ENCODE measurements at regions not wholly inside any gene's neighbourhood (a gene's known extent, or its start where the extent isn't known, plus 50 kb on each side); places are given as distances from the start of the nearest gene placed in this dataset.
"Not testable (repeated sequence)": the region's sequence is repeated elsewhere in the genome, so short reads cannot be mapped to it uniquely, and the experiment has no call there.

DNA sequence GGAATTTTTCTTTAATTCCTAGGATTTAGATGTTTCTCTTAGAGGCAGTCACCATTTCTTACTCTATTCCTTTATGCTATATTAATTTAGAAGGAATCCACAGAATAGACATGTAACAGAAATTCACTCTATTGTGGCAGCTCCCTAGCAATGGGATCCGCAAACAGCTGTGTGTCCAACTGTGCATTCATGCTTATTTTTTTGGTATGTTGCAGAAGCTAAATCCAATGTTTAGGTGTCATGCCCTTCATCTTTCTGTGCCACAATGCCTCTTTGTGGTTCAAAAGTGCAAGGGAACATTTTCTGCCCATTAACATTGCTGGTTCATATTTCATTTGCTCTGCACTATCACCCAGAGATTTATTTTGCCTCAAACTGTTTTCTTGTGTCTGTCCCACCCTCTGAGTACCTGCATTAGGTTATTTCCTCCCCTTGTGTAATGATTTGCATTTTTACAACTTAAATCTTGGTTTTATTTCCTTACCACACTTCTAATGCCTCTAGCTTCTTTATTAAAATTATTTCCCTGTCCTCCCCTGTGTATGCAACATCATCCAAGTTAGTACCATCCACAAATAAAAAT is 816.5 kb downstream of the EFNA5 start:
- 0 out of 2 replicates have a peak, but pooled peaks cover 2% of the 10 kb centered on the region for H3K9me3 ChIP-seq
- no peak overlapping the region for H3K4me3 ChIP-seq
- H3K27me3 ChIP-seq: no peaks in the 10 kb centered on the region
- no peaks in the 10 kb centered on the region for H3K36me3 ChIP-seq
- no peak for DNase-seq

DNA sequence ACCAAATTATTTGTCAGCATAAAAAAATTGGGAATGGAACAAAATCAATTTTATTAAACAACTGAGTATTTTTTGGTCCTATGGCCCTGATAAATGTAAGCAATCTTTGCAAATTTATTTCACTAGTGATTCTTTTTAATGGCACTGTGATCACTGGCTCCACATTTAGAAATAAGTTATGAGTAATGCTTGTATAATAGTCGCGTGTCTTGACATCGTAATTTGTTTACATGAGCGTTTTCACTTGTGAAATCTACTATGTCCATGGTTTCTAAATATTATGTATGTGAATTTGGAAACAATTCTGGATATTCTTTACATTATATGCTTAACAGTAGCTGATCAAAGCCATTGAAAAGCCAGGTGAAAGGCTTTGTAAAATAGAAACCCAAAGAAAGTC is 817.5 kb downstream of the EFNA5 start:
- H3K36me3 ChIP-seq: no peaks in the 10 kb centered on the region
- no peak for DNase-seq
- H3K4me3 ChIP-seq: no peak overlapping the region
- H3K9me3 ChIP-seq: 0 out of 2 replicates have a peak, but pooled peaks cover 2% of the 10 kb centered on the region
- H3K27me3 ChIP-seq: no peaks in the 10 kb centered on the region

DNA sequence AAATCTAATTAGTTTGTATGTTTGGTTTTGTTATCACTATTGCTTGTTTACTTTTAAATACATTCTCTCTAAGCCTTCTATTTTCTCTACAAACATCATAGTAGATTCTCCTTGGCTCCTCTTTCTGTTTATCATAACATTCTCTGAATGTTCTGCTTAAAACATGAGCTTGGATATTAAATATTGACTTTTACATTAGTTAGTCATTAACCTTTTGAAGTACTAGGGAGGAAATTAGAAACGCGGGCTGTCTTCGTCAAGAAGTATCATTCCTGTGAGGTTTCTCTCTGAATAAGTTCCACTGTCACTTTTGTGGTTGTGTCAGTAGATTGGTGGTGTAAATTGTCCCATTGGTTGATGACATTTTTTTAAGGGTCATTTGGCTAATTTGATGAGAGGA is 821.5 kb downstream of the EFNA5 start:
- H3K9me3 ChIP-seq: no peaks in the 10 kb centered on the region
- DNase-seq: no peak
- H3K4me3 ChIP-seq: no peak overlapping the region
- no peaks in the 10 kb centered on the region for H3K27me3 ChIP-seq
- no peaks in the 10 kb centered on the region for H3K36me3 ChIP-seq

DNA sequence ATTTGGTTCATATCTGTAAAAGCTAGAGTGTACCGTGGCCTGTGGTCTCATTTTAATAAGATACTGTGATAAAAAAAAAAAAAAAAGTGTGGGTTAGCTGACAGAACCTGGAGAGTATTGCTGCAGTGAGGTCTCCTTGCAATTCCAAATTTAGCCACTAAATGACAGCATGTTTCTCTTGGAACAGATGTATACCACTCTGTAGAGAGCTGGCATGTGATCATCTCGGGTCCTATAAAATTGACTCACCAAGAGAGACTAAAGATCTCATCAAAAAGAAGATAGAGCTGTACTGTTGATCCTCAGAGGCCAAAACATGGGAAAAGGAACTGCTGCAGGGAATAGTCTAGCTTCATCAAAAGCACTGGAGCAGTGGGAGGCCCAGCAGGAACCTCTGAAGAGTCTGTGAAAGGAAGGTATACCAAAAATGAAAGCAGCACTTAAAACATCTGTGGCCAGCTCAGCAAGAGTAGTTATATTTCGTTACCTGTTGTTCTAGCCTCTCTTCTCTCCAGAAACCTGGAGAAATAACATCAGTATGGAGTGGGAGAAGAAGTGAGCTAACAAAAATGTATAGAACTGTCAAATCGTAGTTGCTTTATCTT is 826.8 kb downstream of the EFNA5 start:
- H3K9me3 ChIP-seq: no peaks in the 10 kb centered on the region
- peak; percentile 8 for DNase-seq
- no peaks in the 10 kb centered on the region for H3K36me3 ChIP-seq
- no peaks in the 10 kb centered on the region for H3K27me3 ChIP-seq
- H3K4me3 ChIP-seq: no peak overlapping the region

- H3K36me3 ChIP-seq: no peaks in the 10 kb centered on the region
- no peaks in the 10 kb centered on the region for H3K27me3 ChIP-seq
- no peak for DNase-seq
- H3K4me3 ChIP-seq: no peak overlapping the region
- H3K9me3 ChIP-seq: no peaks in the 10 kb centered on the region
These were observed 837.2 kb downstream of the EFNA5 start for GRCh38 chr5:106833517-106833916.

GRCh38 chr5:106827061-106827460 is 843.7 kb downstream of the EFNA5 start:
- DNase-seq: no peak
- H3K36me3 ChIP-seq: no peaks in the 10 kb centered on the region
- no peaks in the 10 kb centered on the region for H3K9me3 ChIP-seq
- H3K27me3 ChIP-seq: no peaks in the 10 kb centered on the region
- no peak overlapping the region for H3K4me3 ChIP-seq

GRCh38 chr5:106825374-106825773 is 845.4 kb downstream of the EFNA5 start:
- no peaks in the 10 kb centered on the region for H3K9me3 ChIP-seq
- DNase-seq: no peak
- H3K4me3 ChIP-seq: no peak overlapping the region
- H3K36me3 ChIP-seq: no peaks in the 10 kb centered on the region
- no peaks in the 10 kb centered on the region for H3K27me3 ChIP-seq

GRCh38 chr5:106822851-106823250 is 847.9 kb downstream of the EFNA5 start:
- Histone ChIP-seq H3K9me3 (no peaks in the 10 kb centered on the region), H3K4me3 (no peak overlapping the region), H3K36me3 (no peaks in the 10 kb centered on the region), H3K27me3 (no peaks in the 10 kb centered on the region)
- no peak for DNase-seq

DNA sequence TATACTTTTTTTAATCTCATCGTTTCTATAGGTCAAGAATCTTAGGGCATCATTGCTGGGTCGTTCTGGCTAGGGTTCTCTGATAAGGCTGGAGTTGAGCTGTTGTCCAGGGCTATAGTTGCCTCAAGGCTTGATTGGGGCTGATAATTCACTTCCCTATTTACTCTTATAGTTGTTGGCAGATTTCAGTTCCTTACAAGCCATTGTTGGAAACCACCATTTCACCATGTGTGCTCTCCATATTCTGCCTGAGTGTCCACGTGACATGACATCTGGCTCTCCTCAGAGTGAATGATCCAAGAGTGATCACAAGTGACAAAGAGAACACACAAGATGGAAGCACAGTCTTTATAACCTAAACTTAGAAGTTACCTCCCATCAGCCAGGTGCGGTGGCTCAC is 852.2 kb downstream of the EFNA5 start:
- Histone ChIP-seq H3K27me3 (no peaks in the 10 kb centered on the region), H3K9me3 (no peaks in the 10 kb centered on the region), H3K36me3 (no peaks in the 10 kb centered on the region), H3K4me3 (no peak overlapping the region)
- no peak for DNase-seq

GRCh38 chr5:106814961-106815360 is 855.8 kb downstream of the EFNA5 start:
- Histone ChIP-seq H3K9me3 (no peaks in the 10 kb centered on the region), H3K4me3 (no peak overlapping the region), H3K36me3 (no peaks in the 10 kb centered on the region), H3K27me3 (no peaks in the 10 kb centered on the region)
- no peak for DNase-seq

DNA sequence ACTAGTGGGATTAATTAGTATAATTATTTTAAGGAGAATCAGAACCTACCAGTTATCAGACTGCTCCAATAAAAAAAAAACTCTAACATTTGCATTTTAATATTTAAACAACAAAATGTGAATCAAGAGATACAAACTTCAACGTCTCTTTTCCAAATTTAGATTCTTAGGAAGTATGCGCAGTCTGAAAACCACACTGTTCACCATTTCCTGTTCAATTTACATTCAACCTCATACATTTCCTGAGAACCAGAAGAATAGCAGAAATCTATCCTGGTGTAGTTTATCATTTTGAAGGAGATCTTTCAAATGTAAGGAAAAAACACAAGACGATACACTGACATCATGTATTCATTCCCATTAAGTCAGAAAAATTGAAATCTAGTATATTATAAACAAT is 869.2 kb downstream of the EFNA5 start:
- Histone ChIP-seq H3K36me3 (no peaks in the 10 kb centered on the region), H3K9me3 (no peaks in the 10 kb centered on the region; the same call in 1 of the 2 replicates), H3K4me3 (no peak overlapping the region), H3K27me3 (no peaks in the 10 kb centered on the region)
- DNase-seq: no peak

DNA sequence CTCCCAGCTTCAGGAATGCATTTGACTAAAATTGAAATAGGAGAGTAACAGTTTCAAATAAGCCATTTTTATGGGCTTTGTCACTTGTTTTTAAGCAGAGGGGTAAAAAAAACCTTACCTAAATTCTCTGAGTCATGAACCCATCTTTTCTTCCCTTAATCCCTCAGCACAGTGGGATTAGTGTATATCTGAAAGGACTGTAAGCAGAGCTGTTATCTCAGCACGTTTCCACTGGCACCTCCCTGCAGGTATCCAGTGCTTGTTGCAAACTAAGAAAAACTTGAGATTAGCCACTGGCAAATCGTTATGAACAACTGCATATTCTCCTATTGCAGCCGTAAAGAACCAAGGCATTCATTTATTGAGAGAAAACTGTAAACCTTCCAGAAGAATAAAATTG is 872.7 kb downstream of the EFNA5 start:
- Histone ChIP-seq H3K9me3 (no peaks in the 10 kb centered on the region; the same call in 1 of the 2 replicates), H3K27me3 (no peaks in the 10 kb centered on the region), H3K36me3 (no peaks in the 10 kb centered on the region), H3K4me3 (no peak overlapping the region)
- DNase-seq: no peak

DNA sequence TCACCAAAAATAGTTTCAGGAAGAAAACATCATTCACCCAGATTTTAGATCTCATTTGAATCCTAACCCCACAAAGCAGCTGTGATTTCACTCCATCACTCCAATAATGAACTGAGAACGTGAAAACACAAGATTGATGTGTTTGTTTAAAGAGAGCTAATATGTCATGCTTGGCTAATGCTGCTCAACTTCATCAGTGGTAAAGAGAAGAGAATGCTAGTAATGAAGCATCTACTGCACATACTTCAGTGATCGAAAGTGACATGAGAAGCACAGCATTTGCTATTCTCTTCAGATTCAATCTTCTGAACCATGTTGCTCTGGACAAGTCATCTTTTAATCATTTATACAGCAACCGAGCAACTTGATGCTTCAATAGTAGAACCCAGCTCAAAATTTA is 874.7 kb downstream of the EFNA5 start:
- DNase-seq: no peak
- Histone ChIP-seq H3K36me3 (no peaks in the 10 kb centered on the region), H3K4me3 (no peak overlapping the region), H3K9me3 (no peaks in the 10 kb centered on the region; the same call in 1 of the 2 replicates), H3K27me3 (no peaks in the 10 kb centered on the region)

DNA sequence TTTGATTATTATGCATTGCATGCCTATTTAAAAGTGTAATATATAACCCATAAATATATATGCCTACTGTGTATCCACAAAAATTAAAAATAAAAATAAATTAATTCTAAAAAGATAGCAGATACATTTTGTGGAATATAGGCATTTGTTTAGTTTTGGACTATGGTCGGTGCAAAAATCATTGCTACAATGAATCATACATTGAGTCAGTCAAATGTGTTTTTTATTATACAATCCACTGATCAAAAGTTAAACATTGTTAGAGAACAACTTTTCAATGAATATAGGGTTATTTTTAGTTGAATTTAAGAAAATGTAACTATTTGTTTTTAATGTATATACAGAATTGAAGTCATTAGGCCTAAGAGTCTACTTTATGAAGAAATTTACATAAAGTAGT is 885.9 kb downstream of the EFNA5 start:
- no peaks in the 10 kb centered on the region for H3K27me3 ChIP-seq
- H3K36me3 ChIP-seq: no peaks in the 10 kb centered on the region
- no peak overlapping the region for H3K4me3 ChIP-seq
- H3K9me3 ChIP-seq: peaks cover 8% of the 10 kb centered on the region
- no peak for DNase-seq

- DNase-seq: no peak
- H3K4me3 ChIP-seq: no peak overlapping the region
These were observed 890.4 kb downstream of the EFNA5 start for GRCh38 chr5:106780355-106780754.

GRCh38 chr5:106776515-106776914 is 894.2 kb downstream of the EFNA5 start:
- not testable (repeated sequence) for H3K9me3 ChIP-seq, H3K27me3 ChIP-seq, H3K36me3 ChIP-seq, DNase-seq, H3K4me3 ChIP-seq

More at GRCh38 chr5:106780355-106780754, 890.4 kb downstream of the EFNA5 start:
- Histone ChIP-seq H3K27me3 (no peaks in the 10 kb centered on the region), H3K36me3 (no peaks in the 10 kb centered on the region), H3K9me3 (peaks cover 10% of the 10 kb centered on the region)

- H3K4me3 ChIP-seq: no peak overlapping the region
- no peak for DNase-seq
- no peaks in the 10 kb centered on the region for H3K36me3 ChIP-seq
- H3K27me3 ChIP-seq: no peaks in the 10 kb centered on the region
- no peaks in the 10 kb centered on the region for H3K9me3 ChIP-seq
These were observed 902.3 kb downstream of the EFNA5 start for GRCh38 chr5:106768392-106768791.

- DNase-seq: no peak
- Histone ChIP-seq H3K4me3 (no peak overlapping the region), H3K9me3 (no peaks in the 10 kb centered on the region), H3K27me3 (no peaks in the 10 kb centered on the region), H3K36me3 (no peaks in the 10 kb centered on the region)
These were observed 903.8 kb downstream of the EFNA5 start for GRCh38 chr5:106766916-106767315.

All from MG63 (cell line).